HepG2 (cell line): ENCODE measurements at regions not wholly inside any gene's neighbourhood (a gene's known extent, or its start where the extent isn't known, plus 50 kb on each side); places are given as distances from the start of the nearest gene placed in this dataset.
A peak's percentile ranks its signal among the peaks of the same experiment; 100 is the strongest.

Experiments used
- BRD4 ChIP-seq: sonication (generic); formaldehyde crosslinking; IDR thresholded peaks from 2 replicates; pipeline ENCODE4 v1.4.0; 2020; ENCODE audit warnings: missing genetic modification reagents
- CHD2 ChIP-seq: IDR thresholded peaks from 2 replicates; pipeline ENCODE4 v1.6.1; 2011; ENCODE audit warnings: low read depth, low read length, improper control_type of control experiment
- ETV6 ChIP-seq: sonication (generic); formaldehyde crosslinking; conservative IDR thresholded peaks from 2 replicates; pipeline ENCODE4 v1.4.0; 2020; ENCODE audit warnings: missing genetic modification reagents
- FOXO1 ChIP-seq: sonication (generic); formaldehyde crosslinking; IDR thresholded peaks from 2 replicates; pipeline ENCODE4 v1.4.0; 2020; ENCODE audit warnings: missing genetic modification reagents
- HDAC2 ChIP-seq: sonication (generic); formaldehyde crosslinking; IDR thresholded peaks from 2 replicates; pipeline ENCODE4 v1.4.0; 2020; ENCODE audit warnings: missing genetic modification reagents
- NR2C2 ChIP-seq: sonication (generic); formaldehyde crosslinking; IDR thresholded peaks from 2 replicates; pipeline ENCODE4 v1.4.0; 2020; ENCODE audit warnings: missing genetic modification reagents, mild to moderate bottlenecking, moderate library complexity, borderline replicate concordance
- NR3C1 ChIP-seq: sonication (generic); formaldehyde crosslinking; IDR thresholded peaks from 2 replicates; pipeline ENCODE4 v1.4.0; 2020; ENCODE audit warnings: missing genetic modification reagents
- PHF20 ChIP-seq: sonication (generic); formaldehyde crosslinking; IDR thresholded peaks from 2 replicates; pipeline ENCODE4 v1.5.0; 2020; ENCODE audit warnings: mild to moderate bottlenecking, missing genetic modification reagents
- PHF21A ChIP-seq: sonication (generic); formaldehyde crosslinking; IDR thresholded peaks from 2 replicates; pipeline ENCODE4 v1.5.0; 2020; ENCODE audit warnings: mild to moderate bottlenecking, missing genetic modification reagents
- PHF8 ChIP-seq: sonication (generic); formaldehyde crosslinking; IDR thresholded peaks from 2 replicates; pipeline ENCODE4 v1.5.0; 2020; ENCODE audit warnings: missing genetic modification reagents
- POLR2A ChIP-seq, 2 experiments: IDR thresholded peaks; 2 replicates each; pipeline ENCODE4 v1.6.1; 2011; ENCODE audit warnings: low read depth in 2 of 2, low read length in 2 of 2, mild to moderate bottlenecking in 1 of 2, moderate library complexity in 1 of 2; ENCODE audit not compliant: insufficient read depth in 1 of 2
- POLR2AphosphoS5 ChIP-seq: IDR thresholded peaks from 2 replicates; pipeline ENCODE4 v1.6.1; 2012; ENCODE audit warnings: low read depth, low read length
- TCF7L2 ChIP-seq: IDR thresholded peaks from 2 replicates; pipeline ENCODE4 v1.6.1; 2011; ENCODE audit warnings: mild to moderate bottlenecking, low read depth, low read length, moderate library complexity
- TEAD2 ChIP-seq: sonication (generic); formaldehyde crosslinking; IDR thresholded peaks from 2 replicates; pipeline ENCODE4 v1.9.0; 2021; ENCODE audit warnings: missing genetic modification reagents
- ZFP1 ChIP-seq: IDR thresholded peaks from 2 replicates; pipeline ENCODE4 v1.6.1; 2016
- ZFP90 ChIP-seq: sonication (generic); formaldehyde crosslinking; IDR thresholded peaks from 2 replicates; pipeline ENCODE4 v1.8.0; 2022; ENCODE audit warnings: missing genetic modification reagents, mild to moderate bottlenecking, inconsistent platforms, borderline replicate concordance
- ZNF224 ChIP-seq: sonication (generic); formaldehyde crosslinking; IDR thresholded peaks from 2 replicates; pipeline ENCODE4 v1.5.0; 2020; ENCODE audit warnings: mild to moderate bottlenecking, missing genetic modification reagents
- ZNF251 ChIP-seq: sonication (generic); formaldehyde crosslinking; IDR thresholded peaks from 2 replicates; pipeline ENCODE4 v1.9.0; 2021; ENCODE audit warnings: mild to moderate bottlenecking, missing genetic modification reagents
- ZNF333 ChIP-seq: sonication (generic); formaldehyde crosslinking; IDR thresholded peaks from 2 replicates; pipeline ENCODE4 v1.4.0; 2020; ENCODE audit warnings: mild to moderate bottlenecking, missing genetic modification reagents, borderline replicate concordance
- ZNF430 ChIP-seq: sonication (generic); formaldehyde crosslinking; IDR thresholded peaks from 2 replicates; pipeline ENCODE4 v1.9.0; 2021; ENCODE audit warnings: mild to moderate bottlenecking, missing genetic modification reagents
- ZSCAN25 ChIP-seq: sonication (generic); formaldehyde crosslinking; IDR thresholded peaks from 2 replicates; pipeline ENCODE4 v1.8.0; 2022; ENCODE audit warnings: mild to moderate bottlenecking, missing genetic modification reagents
- TF ChIP-seq, protein P1 (sequence below): sonication (generic); formaldehyde crosslinking; IDR thresholded peaks from 2 replicates; pipeline ENCODE4 v1.9.0; 2021; ENCODE audit warnings: missing genetic modification reagents, borderline replicate concordance
- TF ChIP-seq, protein P2 (sequence below): sonication (generic); formaldehyde crosslinking; IDR thresholded peaks from 2 replicates; pipeline ENCODE4 v1.9.0; 2021; ENCODE audit warnings: missing genetic modification reagents, mild to moderate bottlenecking, borderline replicate concordance
- TF ChIP-seq, protein P3 (sequence below): sonication (generic); formaldehyde crosslinking; IDR thresholded peaks from 2 replicates; pipeline ENCODE4 v1.5.0; 2020; ENCODE audit warnings: missing genetic modification reagents
- TF ChIP-seq, protein P4 (sequence below): sonication (generic); formaldehyde crosslinking; IDR thresholded peaks from 2 replicates; pipeline ENCODE4 v1.5.0; 2020; ENCODE audit warnings: missing genetic modification reagents, mild to moderate bottlenecking, borderline replicate concordance
- TF ChIP-seq, protein P5 (sequence below): IDR thresholded peaks from 2 replicates; pipeline ENCODE4 v1.6.1; 2016; ENCODE audit warnings: low read depth, control low read depth

DNA sequence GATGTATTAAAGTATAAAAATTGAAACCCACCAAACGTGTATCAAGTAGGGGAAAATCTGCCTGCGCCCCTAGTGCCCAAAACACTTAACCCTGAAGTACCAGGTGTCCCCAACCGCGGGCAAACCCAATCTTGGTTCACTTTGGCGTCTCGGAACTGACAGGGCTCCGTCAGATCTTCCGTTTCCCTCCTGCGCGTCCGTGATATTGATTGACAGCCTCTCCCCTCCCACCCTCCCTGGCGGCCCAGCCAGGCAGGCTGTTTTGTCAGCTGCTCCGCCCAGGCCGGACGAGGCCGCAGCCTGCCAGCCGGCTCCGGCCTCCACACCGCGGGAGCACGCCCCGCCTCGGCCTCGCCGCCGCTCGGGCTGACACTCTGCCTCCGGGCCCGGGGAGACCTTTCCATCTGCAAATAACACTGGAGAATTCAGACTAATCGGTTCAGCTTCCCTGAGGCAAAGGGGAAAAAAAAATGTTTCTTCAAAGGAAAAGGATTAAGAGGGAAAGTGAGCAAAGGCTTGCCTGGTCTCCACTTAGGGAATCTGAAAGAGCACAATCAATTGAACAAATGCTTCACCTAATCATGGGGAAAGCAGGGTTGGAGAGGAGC lies 234.9 kb upstream of the MCHR2 start (continued):
- TF ChIP-seq, protein P1, sequence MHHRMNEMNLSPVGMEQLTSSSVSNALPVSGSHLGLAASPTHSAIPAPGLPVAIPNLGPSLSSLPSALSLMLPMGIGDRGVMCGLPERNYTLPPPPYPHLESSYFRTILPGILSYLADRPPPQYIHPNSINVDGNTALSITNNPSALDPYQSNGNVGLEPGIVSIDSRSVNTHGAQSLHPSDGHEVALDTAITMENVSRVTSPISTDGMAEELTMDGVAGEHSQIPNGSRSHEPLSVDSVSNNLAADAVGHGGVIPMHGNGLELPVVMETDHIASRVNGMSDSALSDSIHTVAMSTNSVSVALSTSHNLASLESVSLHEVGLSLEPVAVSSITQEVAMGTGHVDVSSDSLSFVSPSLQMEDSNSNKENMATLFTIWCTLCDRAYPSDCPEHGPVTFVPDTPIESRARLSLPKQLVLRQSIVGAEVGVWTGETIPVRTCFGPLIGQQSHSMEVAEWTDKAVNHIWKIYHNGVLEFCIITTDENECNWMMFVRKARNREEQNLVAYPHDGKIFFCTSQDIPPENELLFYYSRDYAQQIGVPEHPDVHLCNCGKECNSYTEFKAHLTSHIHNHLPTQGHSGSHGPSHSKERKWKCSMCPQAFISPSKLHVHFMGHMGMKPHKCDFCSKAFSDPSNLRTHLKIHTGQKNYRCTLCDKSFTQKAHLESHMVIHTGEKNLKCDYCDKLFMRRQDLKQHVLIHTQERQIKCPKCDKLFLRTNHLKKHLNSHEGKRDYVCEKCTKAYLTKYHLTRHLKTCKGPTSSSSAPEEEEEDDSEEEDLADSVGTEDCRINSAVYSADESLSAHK (CRISPR knock-in tag), result no peak
- TF ChIP-seq ZNF333 (CRISPR knock-in tag), result no peak
- no peak for TF ChIP-seq BRD4 (CRISPR knock-in tag)
- TF ChIP-seq ETV6 (CRISPR knock-in tag), result no peak
- no peak for TF ChIP-seq ZSCAN25 (CRISPR knock-in tag)
- TF ChIP-seq FOXO1, result 0 out of 2 replicates have a peak, but pooled peaks have one; percentile 24
- TF ChIP-seq ZFP90, result no peak
- TF ChIP-seq ZNF224, result no peak
- no peak for TF ChIP-seq HDAC2 (CRISPR knock-in tag)
- TF ChIP-seq NR2C2 (CRISPR knock-in tag), result no peak
- no peak for TF ChIP-seq ZFP1 (CRISPR knock-in tag)
- no peak for TF ChIP-seq TEAD2 (CRISPR knock-in tag)
- peak; percentile 22; the same call in 1 of the 2 replicates for TF ChIP-seq PHF8 (CRISPR knock-in tag)
- no peak for TF ChIP-seq NR3C1
- no peak for TF ChIP-seq CHD2
- TF ChIP-seq, protein P2, sequence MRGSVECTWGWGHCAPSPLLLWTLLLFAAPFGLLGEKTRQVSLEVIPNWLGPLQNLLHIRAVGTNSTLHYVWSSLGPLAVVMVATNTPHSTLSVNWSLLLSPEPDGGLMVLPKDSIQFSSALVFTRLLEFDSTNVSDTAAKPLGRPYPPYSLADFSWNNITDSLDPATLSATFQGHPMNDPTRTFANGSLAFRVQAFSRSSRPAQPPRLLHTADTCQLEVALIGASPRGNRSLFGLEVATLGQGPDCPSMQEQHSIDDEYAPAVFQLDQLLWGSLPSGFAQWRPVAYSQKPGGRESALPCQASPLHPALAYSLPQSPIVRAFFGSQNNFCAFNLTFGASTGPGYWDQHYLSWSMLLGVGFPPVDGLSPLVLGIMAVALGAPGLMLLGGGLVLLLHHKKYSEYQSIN (CRISPR knock-in tag), result no peak
- TF ChIP-seq ZNF251 (CRISPR knock-in tag), result no peak
- peak; percentile 40; the same call in 1 of the 2 replicates for TF ChIP-seq PHF21A (CRISPR knock-in tag)
- TF ChIP-seq ZNF430 (CRISPR knock-in tag), result 0 out of 2 replicates have a peak, but pooled peaks have one; percentile 46
- TF ChIP-seq POLR2A (IDR thresholded peaks at IDR 0.05; ENCODE audit: insufficient read depth in 1 of 2, low read depth in 2 of 2, low read length in 2 of 2), result no peak
- TF ChIP-seq, protein P3, sequence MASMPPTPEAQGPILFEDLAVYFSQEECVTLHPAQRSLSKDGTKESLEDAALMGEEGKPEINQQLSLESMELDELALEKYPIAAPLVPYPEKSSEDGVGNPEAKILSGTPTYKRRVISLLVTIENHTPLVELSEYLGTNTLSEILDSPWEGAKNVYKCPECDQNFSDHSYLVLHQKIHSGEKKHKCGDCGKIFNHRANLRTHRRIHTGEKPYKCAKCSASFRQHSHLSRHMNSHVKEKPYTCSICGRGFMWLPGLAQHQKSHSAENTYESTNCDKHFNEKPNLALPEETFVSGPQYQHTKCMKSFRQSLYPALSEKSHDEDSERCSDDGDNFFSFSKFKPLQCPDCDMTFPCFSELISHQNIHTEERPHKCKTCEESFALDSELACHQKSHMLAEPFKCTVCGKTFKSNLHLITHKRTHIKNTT (CRISPR knock-in tag), result no peak
- no peak for TF ChIP-seq PHF20 (CRISPR knock-in tag)
- no peak for TF ChIP-seq POLR2AphosphoS5
- no peak for TF ChIP-seq TCF7L2
- TF ChIP-seq, protein P4, sequence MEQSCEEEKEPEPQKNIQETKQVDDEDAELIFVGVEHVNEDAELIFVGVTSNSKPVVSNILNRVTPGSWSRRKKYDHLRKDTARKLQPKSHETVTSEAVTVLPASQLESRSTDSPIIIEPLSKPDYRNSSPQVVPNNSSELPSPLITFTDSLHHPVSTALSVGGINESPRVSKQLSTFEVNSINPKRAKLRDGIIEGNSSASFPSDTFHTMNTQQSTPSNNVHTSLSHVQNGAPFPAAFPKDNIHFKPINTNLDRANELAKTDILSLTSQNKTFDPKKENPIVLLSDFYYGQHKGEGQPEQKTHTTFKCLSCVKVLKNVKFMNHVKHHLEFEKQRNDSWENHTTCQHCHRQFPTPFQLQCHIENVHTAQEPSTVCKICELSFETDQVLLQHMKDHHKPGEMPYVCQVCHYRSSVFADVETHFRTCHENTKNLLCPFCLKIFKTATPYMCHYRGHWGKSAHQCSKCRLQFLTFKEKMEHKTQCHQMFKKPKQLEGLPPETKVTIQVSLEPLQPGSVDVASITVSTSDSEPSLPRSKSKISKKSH (CRISPR knock-in tag), result no peak
- TF ChIP-seq, protein P5, sequence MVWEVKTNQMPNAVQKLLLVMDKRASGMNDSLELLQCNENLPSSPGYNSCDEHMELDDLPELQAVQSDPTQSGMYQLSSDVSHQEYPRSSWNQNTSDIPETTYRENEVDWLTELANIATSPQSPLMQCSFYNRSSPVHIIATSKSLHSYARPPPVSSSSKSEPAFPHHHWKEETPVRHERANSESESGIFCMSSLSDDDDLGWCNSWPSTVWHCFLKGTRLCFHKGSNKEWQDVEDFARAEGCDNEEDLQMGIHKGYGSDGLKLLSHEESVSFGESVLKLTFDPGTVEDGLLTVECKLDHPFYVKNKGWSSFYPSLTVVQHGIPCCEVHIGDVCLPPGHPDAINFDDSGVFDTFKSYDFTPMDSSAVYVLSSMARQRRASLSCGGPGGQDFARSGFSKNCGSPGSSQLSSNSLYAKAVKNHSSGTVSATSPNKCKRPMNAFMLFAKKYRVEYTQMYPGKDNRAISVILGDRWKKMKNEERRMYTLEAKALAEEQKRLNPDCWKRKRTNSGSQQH, result no peak
